ENCODE measurements at regions not wholly inside any gene's neighbourhood (a gene's known extent, or its start where the extent isn't known, plus 50 kb on each side); places are given as distances from the start of the nearest gene placed in this dataset.

GRCh38 chr21:23921670-23922418 lies 1685.4 kb downstream of the MRPL39 start:
- H3K9me3 ChIP-seq = no peaks in the 10 kb centered on the region
- H3K27me3 ChIP-seq = no peaks in the 10 kb centered on the region
- no peak for DNase-seq (ENCODE audit: extremely low spot score in 2 of 2)
- no peak overlapping the region for H3K27ac ChIP-seq
- no peaks in the 10 kb centered on the region for H3K4me1 ChIP-seq
- H3K4me3 ChIP-seq = no peak overlapping the region
- no peak for TF ChIP-seq CTCF (IDR thresholded peaks at IDR 0.05)
- TF ChIP-seq POLR2A (IDR thresholded peaks at IDR 0.05) = no peak
- TF ChIP-seq POLR2AphosphoS5 (IDR thresholded peaks at IDR 0.05; ENCODE audit: insufficient read depth in 1 of 2, low read depth in 1 of 2) = no peak
- intact Hi-C loops (cut with DNase I) = no loop called here
- H3K36me3 ChIP-seq = no peaks in the 10 kb centered on the region

- Histone ChIP-seq H3K27ac (no peak overlapping the region), H3K4me3 (no peak overlapping the region), H3K9me3 (peaks cover 6% of the 10 kb centered on the region), H3K27me3 (no peaks in the 10 kb centered on the region), H3K4me1 (no peaks in the 10 kb centered on the region), H3K36me3 (no peaks in the 10 kb centered on the region)
- TF ChIP-seq POLR2AphosphoS5 (IDR thresholded peaks at IDR 0.05; ENCODE audit: insufficient read depth in 1 of 2, low read depth in 1 of 2) (no peak), CTCF (IDR thresholded peaks at IDR 0.05) (no peak), POLR2A (IDR thresholded peaks at IDR 0.05) (no peak)
- intact Hi-C loops (cut with DNase I) = no loop called here
- no peak for DNase-seq (ENCODE audit: extremely low spot score in 2 of 2)
Observed at GRCh38 chr21:23900727-23901126, 1706.6 kb downstream of the MRPL39 start.

GRCh38 chr21:23899561-23899960 lies 1707.7 kb downstream of the MRPL39 start:
- Histone ChIP-seq H3K27me3 (no peaks in the 10 kb centered on the region), H3K4me3 (no peak overlapping the region), H3K27ac (no peak overlapping the region), H3K4me1 (no peaks in the 10 kb centered on the region), H3K36me3 (no peaks in the 10 kb centered on the region), H3K9me3 (peaks cover 6% of the 10 kb centered on the region)
- intact Hi-C loops (cut with DNase I) = no loop called here
- no peak for DNase-seq (ENCODE audit: extremely low spot score in 2 of 2)
- no peak for TF ChIP-seq POLR2AphosphoS5 (IDR thresholded peaks at IDR 0.05; ENCODE audit: insufficient read depth in 1 of 2, low read depth in 1 of 2)
- no peak for TF ChIP-seq POLR2A (IDR thresholded peaks at IDR 0.05)
- no peak for TF ChIP-seq CTCF (IDR thresholded peaks at IDR 0.05)

GRCh38 chr21:23890652-23891051 lies 1716.6 kb downstream of the MRPL39 start:
- Histone ChIP-seq H3K9me3 (no peaks in the 10 kb centered on the region), H3K4me1 (no peaks in the 10 kb centered on the region), H3K4me3 (no peak overlapping the region), H3K27ac (no peak overlapping the region), H3K27me3 (no peaks in the 10 kb centered on the region), H3K36me3 (no peaks in the 10 kb centered on the region)
- TF ChIP-seq POLR2A (IDR thresholded peaks at IDR 0.05) (no peak), CTCF (IDR thresholded peaks at IDR 0.05) (no peak), POLR2AphosphoS5 (IDR thresholded peaks at IDR 0.05; ENCODE audit: insufficient read depth in 1 of 2, low read depth in 1 of 2) (no peak)
- no peak for DNase-seq (ENCODE audit: extremely low spot score in 2 of 2)
- intact Hi-C loops (cut with DNase I) = no loop called here

- intact Hi-C loops (cut with DNase I) = no loop called here
- H3K9me3 ChIP-seq = no peaks in the 10 kb centered on the region
- TF ChIP-seq POLR2AphosphoS5 (IDR thresholded peaks at IDR 0.05; ENCODE audit: insufficient read depth in 1 of 2, low read depth in 1 of 2) (no peak), CTCF (IDR thresholded peaks at IDR 0.05) (no peak), POLR2A (IDR thresholded peaks at IDR 0.05) (no peak)
- DNase-seq (ENCODE audit: extremely low spot score in 2 of 2) = no peak
- no peaks in the 10 kb centered on the region for H3K27me3 ChIP-seq
- H3K27ac ChIP-seq = no peak overlapping the region
- no peak overlapping the region for H3K4me3 ChIP-seq
- no peaks in the 10 kb centered on the region for H3K36me3 ChIP-seq
- no peaks in the 10 kb centered on the region for H3K4me1 ChIP-seq
Observed at GRCh38 chr21:23887725-23888306, 1719.5 kb downstream of the MRPL39 start.

Data from vagina (tissue), 2 donors.